NCI-H748 (cell line): ENCODE measurements at regions not wholly inside any gene's neighbourhood (a gene's known extent, or its start where the extent isn't known, plus 50 kb on each side); places are given as distances from the start of the nearest gene placed in this dataset.

Source experiments
- DNase-seq: peaks from one replicate; lab custom pipeline; 2025; ENCODE audit not compliant: unreplicated experiment; lab: John Stamatoyannopoulos, UW

DNA sequence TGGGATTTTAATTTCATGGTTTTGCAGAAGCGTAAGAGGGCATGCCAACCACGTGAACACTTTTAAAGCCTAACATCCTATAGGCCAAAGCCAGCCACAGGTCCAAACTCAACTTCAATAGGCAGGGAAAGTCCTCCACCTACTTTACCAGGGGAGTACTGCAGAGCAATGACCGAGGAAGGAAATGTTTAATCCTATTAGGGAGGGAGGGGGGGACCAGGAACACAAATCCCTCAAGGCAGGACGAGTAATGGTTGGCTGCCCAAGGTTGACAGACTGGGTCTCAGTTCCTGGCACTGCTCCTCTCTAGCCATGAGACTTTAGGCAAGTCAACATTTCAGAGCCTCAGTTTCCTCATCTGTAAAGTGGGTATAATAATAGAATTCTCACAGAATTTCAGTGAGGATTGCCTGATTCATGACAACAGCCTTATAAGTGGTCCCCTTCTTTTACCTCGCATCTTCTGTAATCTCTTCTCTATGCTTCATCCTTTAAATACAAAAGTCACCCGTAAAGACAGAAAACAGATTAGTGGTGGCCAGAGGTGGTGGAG, 315.8 kb downstream of the HAPSTR1 start:
- no peak for DNase-seq

- DNase-seq: peak; percentile 7
Observed at GRCh38 chr16:9408297-9408878, 316.9 kb downstream of the HAPSTR1 start.

DNA sequence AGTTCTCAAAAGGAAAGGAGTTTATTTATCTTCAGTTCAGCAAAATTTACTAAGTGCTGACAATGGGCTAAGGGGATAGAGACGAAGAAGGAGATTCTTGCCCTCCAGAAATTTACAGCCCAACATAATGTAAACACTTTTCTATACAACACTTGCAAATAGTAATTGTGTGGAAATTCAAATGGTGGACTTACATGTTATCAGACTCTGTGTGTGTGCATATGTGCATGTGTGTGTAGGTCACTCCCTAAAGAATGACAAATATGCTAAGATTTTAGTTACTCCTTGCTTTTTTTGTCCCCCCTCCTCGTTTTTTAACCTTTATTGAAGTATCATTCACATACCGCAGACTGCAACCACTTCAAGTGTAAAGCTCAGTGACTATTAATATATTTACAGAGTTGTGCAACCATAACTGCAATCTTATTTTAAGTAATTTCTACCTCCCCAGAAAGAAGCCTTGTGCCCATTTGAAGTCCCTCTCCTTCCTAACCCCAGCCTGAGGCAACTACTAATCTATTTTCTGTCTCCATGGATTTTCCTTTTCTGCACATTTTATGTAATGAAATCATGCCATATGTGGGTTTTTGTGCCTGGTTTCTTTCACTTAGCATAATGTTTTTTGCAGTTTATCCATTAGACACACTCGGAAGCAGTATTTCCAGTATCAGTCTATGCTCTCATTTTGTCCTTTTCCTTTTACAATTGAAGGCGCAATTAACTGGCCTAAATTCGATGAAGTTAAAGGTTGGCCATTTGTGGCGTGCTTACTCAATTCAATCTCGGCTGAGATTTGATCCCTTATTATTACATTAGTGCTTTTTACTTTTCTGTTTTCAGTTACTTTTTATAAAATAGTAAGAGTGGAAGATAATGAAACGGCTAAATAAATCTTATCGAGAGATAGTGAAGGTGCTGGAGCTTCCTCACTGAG, 318.4 kb downstream of the HAPSTR1 start:
- DNase-seq: no peak

GRCh38 chr16:9411426-9411825, 320.0 kb downstream of the HAPSTR1 start:
- no peak for DNase-seq

DNA sequence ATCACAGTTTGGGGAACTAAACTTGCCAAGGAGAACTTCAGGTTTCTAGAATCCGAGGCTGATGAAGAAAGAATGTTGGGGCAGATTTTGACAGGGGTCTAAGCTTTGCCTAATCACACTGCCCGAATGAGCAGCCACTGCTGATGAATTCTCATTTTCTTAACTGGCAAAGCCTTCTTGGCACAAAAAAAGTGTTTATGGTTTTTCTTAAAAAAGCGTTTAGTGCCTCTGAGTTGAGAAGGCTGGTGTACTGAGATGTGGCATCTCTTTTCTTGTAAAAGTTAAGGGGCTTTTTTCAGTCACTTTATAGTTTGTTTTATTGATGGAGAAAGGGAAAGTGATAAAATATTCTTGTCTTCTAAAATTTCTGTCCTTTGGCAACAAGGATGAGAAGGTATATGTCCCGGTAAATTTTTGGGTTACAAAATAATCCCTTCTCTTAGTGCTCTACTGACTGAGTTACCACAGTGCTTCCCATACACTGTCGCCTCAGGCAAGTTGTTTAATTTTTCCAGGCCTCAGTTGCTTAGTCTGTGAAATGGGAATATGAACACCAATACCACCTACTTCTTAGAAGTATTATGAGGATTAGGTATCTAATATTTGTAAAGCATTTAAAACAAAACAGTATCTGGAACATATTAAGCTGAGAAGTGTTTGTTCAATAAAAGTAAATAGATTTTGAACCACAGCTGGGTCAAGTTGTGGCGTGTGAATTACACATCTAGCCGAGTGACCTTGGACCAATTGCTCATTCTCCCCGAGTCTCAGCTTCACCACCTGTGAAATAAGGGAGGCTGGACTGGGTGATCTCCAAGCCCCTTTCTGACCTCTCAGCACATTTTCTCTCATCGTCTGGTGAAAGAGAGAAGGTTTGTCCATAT, 320.8 kb downstream of the HAPSTR1 start:
- DNase-seq: no peak

GRCh38 chr16:9412915-9413264, 321.4 kb downstream of the HAPSTR1 start:
- no peak for DNase-seq

DNA sequence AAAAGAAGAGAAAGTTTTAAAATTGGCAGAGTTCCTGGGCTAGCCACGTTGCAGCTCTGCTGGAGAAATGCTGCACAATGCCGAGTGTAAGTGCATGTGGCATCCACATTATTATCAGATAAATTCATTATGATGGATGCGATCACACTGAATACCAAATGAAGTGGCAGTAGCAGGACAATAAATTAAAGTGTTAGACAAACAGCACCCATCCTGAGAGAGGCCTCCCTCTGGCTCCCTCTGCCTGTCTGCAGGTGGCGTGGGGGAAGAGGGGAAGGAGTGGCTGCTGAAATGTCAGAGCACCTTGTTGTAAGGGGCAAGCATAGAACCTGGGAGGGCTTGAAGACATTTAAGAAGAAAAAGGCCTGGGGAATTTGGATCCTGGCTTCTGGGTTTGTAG, 324.1 kb downstream of the HAPSTR1 start:
- peak; percentile 2 for DNase-seq

GRCh38 chr16:9417898-9418297, 326.5 kb downstream of the HAPSTR1 start:
- DNase-seq: no peak

- no peak for DNase-seq
Observed at GRCh38 chr16:9419161-9419560, 327.7 kb downstream of the HAPSTR1 start.

GRCh38 chr16:9422762-9423513, 331.5 kb downstream of the HAPSTR1 start:
- DNase-seq: no peak

DNA sequence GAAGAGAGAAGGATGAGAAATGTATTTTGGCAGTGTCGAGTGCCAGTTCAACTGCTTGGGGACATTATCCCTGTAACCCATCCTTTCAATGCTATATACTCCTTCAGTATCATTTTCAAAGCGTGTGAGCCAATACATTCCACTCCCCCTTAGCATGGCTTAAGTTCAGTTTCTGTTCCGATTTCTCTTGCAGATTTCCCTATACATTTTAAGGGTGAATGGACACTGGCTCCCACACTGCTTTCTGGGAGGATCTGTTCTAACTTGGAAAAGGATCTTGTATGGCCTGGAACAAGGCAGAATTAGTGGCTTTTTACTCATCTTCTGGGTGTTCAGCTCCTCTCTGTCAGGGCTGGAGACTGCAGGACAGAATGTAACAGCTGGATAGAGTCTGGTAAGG, 333.8 kb downstream of the HAPSTR1 start:
- no peak for DNase-seq

- DNase-seq: no peak
Observed at GRCh38 chr16:9428355-9429005, 337.0 kb downstream of the HAPSTR1 start.

DNA sequence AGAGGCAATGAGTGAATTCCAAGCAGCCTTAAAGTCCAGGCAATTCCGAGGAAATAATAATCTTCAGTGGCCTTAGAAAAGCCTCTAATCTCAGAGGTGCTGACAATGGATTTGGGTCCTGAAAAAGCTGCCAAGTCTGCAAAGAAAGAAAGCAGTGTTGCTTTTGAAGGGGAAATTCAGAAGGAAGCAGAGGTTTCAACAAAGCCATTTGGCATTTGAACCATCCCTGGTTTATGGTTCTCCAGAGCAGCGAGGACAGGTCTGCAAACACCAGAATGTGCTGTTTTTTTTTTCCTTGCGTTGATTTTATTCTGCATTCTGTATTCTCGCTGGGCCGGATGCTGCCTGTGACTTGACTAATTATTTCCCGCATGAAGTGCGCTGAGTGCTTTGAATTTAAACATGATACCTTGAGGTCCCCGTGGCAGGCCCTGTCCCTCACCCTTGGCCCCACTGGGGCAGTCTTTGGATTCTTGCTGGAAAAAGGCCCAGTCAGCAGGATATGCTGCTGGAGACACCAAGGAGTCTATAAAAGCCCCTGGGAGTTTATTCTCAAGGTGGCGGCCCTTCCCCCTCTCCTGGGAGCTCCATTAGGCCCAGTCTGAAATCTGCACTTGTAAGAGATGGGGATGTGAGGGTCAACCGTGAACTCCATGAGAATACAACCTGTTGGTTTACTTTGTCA, 338.3 kb downstream of the HAPSTR1 start:
- no peak for DNase-seq

DNA sequence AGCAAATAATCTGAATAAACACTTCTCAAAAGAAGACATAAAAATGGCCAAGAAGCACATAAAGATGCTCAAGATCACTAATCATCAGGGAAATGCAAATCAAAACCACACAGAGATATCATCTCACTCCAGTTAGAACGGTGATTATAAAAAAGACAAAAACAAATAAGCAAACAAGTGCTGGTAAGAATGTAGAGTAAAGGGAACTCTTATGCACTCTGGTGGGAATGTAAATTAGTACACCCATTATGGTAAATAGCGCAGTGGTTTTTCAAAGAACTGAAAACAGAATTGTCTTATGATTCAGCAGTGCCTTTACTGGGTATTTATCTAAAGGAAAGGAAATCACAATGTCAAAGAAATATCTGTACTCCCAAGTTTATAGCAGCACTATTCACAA, 343.2 kb downstream of the HAPSTR1 start:
- DNase-seq: no peak

DNA sequence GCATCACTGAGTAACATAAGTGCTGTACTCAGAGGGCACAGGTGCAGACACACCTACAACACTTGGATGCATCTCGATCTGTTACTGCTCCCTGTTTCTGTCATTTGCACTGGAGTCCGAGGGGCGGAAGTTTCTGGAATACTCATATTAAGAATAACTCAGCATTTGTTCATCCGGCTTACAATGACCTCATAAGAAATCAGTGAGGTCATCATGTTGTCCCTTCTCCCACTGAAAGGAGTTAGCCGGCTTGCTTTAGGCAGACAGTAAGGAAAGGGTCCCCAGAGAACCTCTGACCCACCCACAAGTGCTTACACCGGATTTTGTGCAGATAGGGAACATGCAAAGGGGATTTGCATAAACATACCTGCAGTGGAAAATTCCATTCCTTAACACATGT, 344.7 kb downstream of the HAPSTR1 start:
- no peak for DNase-seq

GRCh38 chr16:9437115-9437514, 345.7 kb downstream of the HAPSTR1 start:
- peak; percentile 27 for DNase-seq

GRCh38 chr16:9438991-9439390, 347.5 kb downstream of the HAPSTR1 start:
- no peak for DNase-seq

- no peak for DNase-seq
Observed at GRCh38 chr16:9441012-9441411, 349.6 kb downstream of the HAPSTR1 start.

GRCh38 chr16:9443864-9444263, 352.4 kb downstream of the HAPSTR1 start:
- no peak for DNase-seq
